HepG2 (cell line): ENCODE measurements at regions not wholly inside any gene's neighbourhood (a gene's known extent, or its start where the extent isn't known, plus 50 kb on each side); places are given as distances from the start of the nearest gene placed in this dataset.

Experiments
- POLR2A ChIP-seq, 2 experiments: IDR thresholded peaks; 2 replicates each; pipeline ENCODE4 v1.6.1; 2011; ENCODE audit warnings: low read depth in 2 of 2, low read length in 2 of 2, mild to moderate bottlenecking in 1 of 2, moderate library complexity in 1 of 2; ENCODE audit not compliant: insufficient read depth in 1 of 2
- RBM22 ChIP-seq: fragments of 200-400 bp; formaldehyde crosslinking; optimal IDR thresholded peaks from 2 replicates; pipeline ENCODE3; 2017; ENCODE audit warnings: mild to moderate bottlenecking, low read length, moderate library complexity
- YEATS2 ChIP-seq: sonication (generic); formaldehyde crosslinking; IDR thresholded peaks from 2 replicates; pipeline ENCODE4 v1.4.0; 2020; ENCODE audit warnings: missing genetic modification reagents, borderline replicate concordance
- YY1 ChIP-seq: IDR thresholded peaks from 2 replicates; pipeline ENCODE4 v1.6.1; 2011; ENCODE audit warnings: low read length, low read depth, moderate library complexity, mild to moderate bottlenecking; ENCODE audit not compliant: insufficient read depth, insufficient replicate concordance
- ZC3H4 ChIP-seq: sonication (generic); formaldehyde crosslinking; IDR thresholded peaks from 2 replicates; pipeline ENCODE4 v1.4.0; 2020; ENCODE audit warnings: missing genetic modification reagents, borderline replicate concordance
- ZNF468 ChIP-seq: sonication (generic); formaldehyde crosslinking; IDR thresholded peaks from 2 replicates; pipeline ENCODE4 v1.8.0; 2022; ENCODE audit warnings: mild to moderate bottlenecking, moderate library complexity, missing genetic modification reagents
- TF ChIP-seq, protein P1 (sequence below): fragments of 450-650 bp; IDR thresholded peaks from 2 replicates; pipeline ENCODE4 v1.6.1; 2017; ENCODE audit warnings: mild to moderate bottlenecking
- TF ChIP-seq, protein P2 (sequence below): sonication (generic); formaldehyde crosslinking; IDR thresholded peaks from 2 replicates; pipeline ENCODE4 v1.9.0; 2021; ENCODE audit warnings: missing genetic modification reagents, borderline replicate concordance

DNA sequence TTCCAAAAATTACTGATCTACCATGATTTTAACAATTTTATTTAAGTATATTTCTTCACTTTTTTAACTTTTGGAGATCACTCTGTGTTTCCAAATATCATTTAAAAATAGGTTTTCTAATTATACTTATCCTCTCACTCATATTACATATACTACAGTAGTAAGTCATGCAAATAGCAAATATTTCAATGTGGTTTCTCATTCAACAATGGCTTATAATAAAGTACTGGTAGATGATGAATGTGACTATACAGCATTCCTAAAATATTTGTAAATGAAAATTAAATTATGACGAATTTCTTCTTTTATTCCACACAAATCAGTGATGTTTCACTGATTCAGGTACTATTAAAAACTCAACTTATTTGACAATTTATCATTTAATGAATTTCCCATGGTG lies 176.3 kb upstream of the MEF2C start:
- TF ChIP-seq ZNF468 (CRISPR knock-in tag) (no peak), YY1 (no peak), RBM22 (no peak), YEATS2 (CRISPR knock-in tag) (no peak), ZC3H4 (no peak), POLR2A (IDR thresholded peaks at IDR 0.05; ENCODE audit: insufficient read depth in 1 of 2, low read depth in 2 of 2, low read length in 2 of 2) (no peak)
- TF ChIP-seq, protein P1, sequence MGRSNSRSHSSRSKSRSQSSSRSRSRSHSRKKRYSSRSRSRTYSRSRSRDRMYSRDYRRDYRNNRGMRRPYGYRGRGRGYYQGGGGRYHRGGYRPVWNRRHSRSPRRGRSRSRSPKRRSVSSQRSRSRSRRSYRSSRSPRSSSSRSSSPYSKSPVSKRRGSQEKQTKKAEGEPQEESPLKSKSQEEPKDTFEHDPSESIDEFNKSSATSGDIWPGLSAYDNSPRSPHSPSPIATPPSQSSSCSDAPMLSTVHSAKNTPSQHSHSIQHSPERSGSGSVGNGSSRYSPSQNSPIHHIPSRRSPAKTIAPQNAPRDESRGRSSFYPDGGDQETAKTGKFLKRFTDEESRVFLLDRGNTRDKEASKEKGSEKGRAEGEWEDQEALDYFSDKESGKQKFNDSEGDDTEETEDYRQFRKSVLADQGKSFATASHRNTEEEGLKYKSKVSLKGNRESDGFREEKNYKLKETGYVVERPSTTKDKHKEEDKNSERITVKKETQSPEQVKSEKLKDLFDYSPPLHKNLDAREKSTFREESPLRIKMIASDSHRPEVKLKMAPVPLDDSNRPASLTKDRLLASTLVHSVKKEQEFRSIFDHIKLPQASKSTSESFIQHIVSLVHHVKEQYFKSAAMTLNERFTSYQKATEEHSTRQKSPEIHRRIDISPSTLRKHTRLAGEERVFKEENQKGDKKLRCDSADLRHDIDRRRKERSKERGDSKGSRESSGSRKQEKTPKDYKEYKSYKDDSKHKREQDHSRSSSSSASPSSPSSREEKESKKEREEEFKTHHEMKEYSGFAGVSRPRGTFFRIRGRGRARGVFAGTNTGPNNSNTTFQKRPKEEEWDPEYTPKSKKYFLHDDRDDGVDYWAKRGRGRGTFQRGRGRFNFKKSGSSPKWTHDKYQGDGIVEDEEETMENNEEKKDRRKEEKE = no peak
- TF ChIP-seq, protein P2, sequence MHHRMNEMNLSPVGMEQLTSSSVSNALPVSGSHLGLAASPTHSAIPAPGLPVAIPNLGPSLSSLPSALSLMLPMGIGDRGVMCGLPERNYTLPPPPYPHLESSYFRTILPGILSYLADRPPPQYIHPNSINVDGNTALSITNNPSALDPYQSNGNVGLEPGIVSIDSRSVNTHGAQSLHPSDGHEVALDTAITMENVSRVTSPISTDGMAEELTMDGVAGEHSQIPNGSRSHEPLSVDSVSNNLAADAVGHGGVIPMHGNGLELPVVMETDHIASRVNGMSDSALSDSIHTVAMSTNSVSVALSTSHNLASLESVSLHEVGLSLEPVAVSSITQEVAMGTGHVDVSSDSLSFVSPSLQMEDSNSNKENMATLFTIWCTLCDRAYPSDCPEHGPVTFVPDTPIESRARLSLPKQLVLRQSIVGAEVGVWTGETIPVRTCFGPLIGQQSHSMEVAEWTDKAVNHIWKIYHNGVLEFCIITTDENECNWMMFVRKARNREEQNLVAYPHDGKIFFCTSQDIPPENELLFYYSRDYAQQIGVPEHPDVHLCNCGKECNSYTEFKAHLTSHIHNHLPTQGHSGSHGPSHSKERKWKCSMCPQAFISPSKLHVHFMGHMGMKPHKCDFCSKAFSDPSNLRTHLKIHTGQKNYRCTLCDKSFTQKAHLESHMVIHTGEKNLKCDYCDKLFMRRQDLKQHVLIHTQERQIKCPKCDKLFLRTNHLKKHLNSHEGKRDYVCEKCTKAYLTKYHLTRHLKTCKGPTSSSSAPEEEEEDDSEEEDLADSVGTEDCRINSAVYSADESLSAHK = no peak
